Neural crest cell (in vitro differentiated cells): ENCODE measurements at regions not wholly inside any gene's neighbourhood (a gene's known extent, or its start where the extent isn't known, plus 50 kb on each side); places are given as distances from the start of the nearest gene placed in this dataset.

ENCODE experiments used
- DNase-seq: peaks from one replicate; pipeline ENCODE4 v3.0.0; 2021; ENCODE audit warnings: low read depth, mixed read lengths, low spot score
- H3K27ac Mint-ChIP-seq: one replicate; pipeline ENCODE4 v1.8.0; 2021; ENCODE audit warnings: mild to moderate bottlenecking, mixed read lengths; ENCODE audit not compliant: unreplicated experiment
- H3K27me3 Mint-ChIP-seq: 2 replicates; pipeline ENCODE4 v1.8.0; 2021; ENCODE audit warnings: low read depth, mild to moderate bottlenecking, mixed read lengths
- H3K36me3 Mint-ChIP-seq: 2 replicates; pipeline ENCODE4 v1.8.0; 2021; ENCODE audit warnings: low read depth, mild to moderate bottlenecking, mixed read lengths
- H3K4me1 Mint-ChIP-seq: 2 replicates; pipeline ENCODE4 v1.8.0; 2021; ENCODE audit warnings: mixed read lengths
- H3K4me3 Mint-ChIP-seq: one replicate; pipeline ENCODE4 v1.8.0; 2021; ENCODE audit warnings: mild to moderate bottlenecking, mixed read lengths
- H3K9me3 Mint-ChIP-seq: 2 replicates; pipeline ENCODE4 v1.8.0; 2021; ENCODE audit warnings: mixed read lengths
- CTCF ChIP-seq: fragments of 200-600 bp; sonication (generic); conservative IDR thresholded peaks from 2 replicates; pipeline ENCODE4 v1.5.0; 2021; ENCODE audit warnings: antibody characterized with exemption, mild to moderate bottlenecking

GRCh38 chr6:101266063-101266462 lies 127.4 kb upstream of the GRIK2 start:
- no peak for TF ChIP-seq CTCF
- no peak overlapping the region for H3K4me3 Mint-ChIP-seq
- H3K27me3 Mint-ChIP-seq: no peaks in the 10 kb centered on the region
- no peak overlapping the region for H3K27ac Mint-ChIP-seq
- H3K36me3 Mint-ChIP-seq: peaks cover 2% of the 10 kb centered on the region
- peaks cover 4% of the 10 kb centered on the region for H3K9me3 Mint-ChIP-seq
- no peak for DNase-seq
- H3K4me1 Mint-ChIP-seq: no peaks in the 10 kb centered on the region

GRCh38 chr6:101268541-101268940 lies 125.0 kb upstream of the GRIK2 start:
- Mint-ChIP-seq H3K4me3 (no peak overlapping the region), H3K36me3 (peaks cover 2% of the 10 kb centered on the region)

GRCh38 chr6:101275251-101275650 lies 118.3 kb upstream of the GRIK2 start:
- Mint-ChIP-seq H3K4me1 (peaks cover 5% of the 10 kb centered on the region), H3K36me3 (no peaks in the 10 kb centered on the region), H3K4me3 (no peak overlapping the region), H3K27ac (no peak overlapping the region), H3K27me3 (no peaks in the 10 kb centered on the region), H3K9me3 (no peaks in the 10 kb centered on the region)
- DNase-seq: no peak
- no peak for TF ChIP-seq CTCF

More at GRCh38 chr6:101268541-101268940, 125.0 kb upstream of the GRIK2 start:
- DNase-seq: no peak
- H3K27ac Mint-ChIP-seq: no peak overlapping the region
- no peaks in the 10 kb centered on the region for H3K27me3 Mint-ChIP-seq
- peaks cover 4% of the 10 kb centered on the region for H3K9me3 Mint-ChIP-seq
- no peaks in the 10 kb centered on the region for H3K4me1 Mint-ChIP-seq
- TF ChIP-seq CTCF: no peak

GRCh38 chr6:101276066-101276465 lies 117.4 kb upstream of the GRIK2 start:
- Mint-ChIP-seq H3K4me3 (no peak overlapping the region), H3K36me3 (no peaks in the 10 kb centered on the region), H3K27me3 (no peaks in the 10 kb centered on the region), H3K9me3 (no peaks in the 10 kb centered on the region), H3K4me1 (peaks cover 5% of the 10 kb centered on the region), H3K27ac (no peak overlapping the region)
- no peak for DNase-seq
- TF ChIP-seq CTCF: no peak

- no peak for TF ChIP-seq CTCF
- H3K36me3 Mint-ChIP-seq: no peaks in the 10 kb centered on the region
- H3K9me3 Mint-ChIP-seq: no peaks in the 10 kb centered on the region
Observed at GRCh38 chr6:101279410-101279809, 114.1 kb upstream of the GRIK2 start.

GRCh38 chr6:101281266-101281665 lies 112.2 kb upstream of the GRIK2 start:
- DNase-seq: no peak
- no peaks in the 10 kb centered on the region for H3K36me3 Mint-ChIP-seq
- no peak overlapping the region for H3K4me3 Mint-ChIP-seq
- no peak for TF ChIP-seq CTCF
- H3K4me1 Mint-ChIP-seq: peaks cover 9% of the 10 kb centered on the region
- H3K9me3 Mint-ChIP-seq: no peaks in the 10 kb centered on the region
- H3K27me3 Mint-ChIP-seq: no peaks in the 10 kb centered on the region
- H3K27ac Mint-ChIP-seq: no peak overlapping the region

More at GRCh38 chr6:101279410-101279809, 114.1 kb upstream of the GRIK2 start:
- Mint-ChIP-seq H3K4me3 (no peak overlapping the region), H3K27ac (no peak overlapping the region), H3K27me3 (no peaks in the 10 kb centered on the region), H3K4me1 (peaks cover 5% of the 10 kb centered on the region)
- no peak for DNase-seq
